ENCODE measurements at regions not wholly inside any gene's neighbourhood (a gene's known extent, or its start where the extent isn't known, plus 50 kb on each side); places are given as distances from the start of the nearest gene placed in this dataset.

- TF ChIP-seq TAF1 (IDR thresholded peaks at IDR 0.05; ENCODE audit: low read depth), result no peak
- no peak for TF ChIP-seq TCF12 (IDR thresholded peaks at IDR 0.05; ENCODE audit: low read depth)
- TF ChIP-seq RAD21 (IDR thresholded peaks at IDR 0.05; ENCODE audit: low read depth), result no peak
- no peak for TF ChIP-seq YY1 (IDR thresholded peaks at IDR 0.05; ENCODE audit: low read depth)
- TF ChIP-seq TEAD4 (IDR thresholded peaks at IDR 0.05), result no peak
- TF ChIP-seq REST (IDR thresholded peaks at IDR 0.05; ENCODE audit: low read depth), result no peak
- no peak for TF ChIP-seq USF1 (IDR thresholded peaks at IDR 0.05)
- no peak for TF ChIP-seq NFIC (IDR thresholded peaks at IDR 0.05)
- TF ChIP-seq ZBTB7A (IDR thresholded peaks at IDR 0.05; ENCODE audit: low read depth), result no peak
- no peak for TF ChIP-seq MAX (IDR thresholded peaks at IDR 0.05)
- no peak for TF ChIP-seq EP300 (IDR thresholded peaks at IDR 0.05; ENCODE audit: borderline replicate concordance)
- TF ChIP-seq CEBPB (IDR thresholded peaks at IDR 0.05), result no peak
- no peak for TF ChIP-seq CREB1 (IDR thresholded peaks at IDR 0.05; ENCODE audit: low read depth)
- no peak for TF ChIP-seq FOXM1 (IDR thresholded peaks at IDR 0.05; ENCODE audit: borderline replicate concordance, low read depth)
Observed at GRCh38 chr16:54591816-54592246, 305.2 kb upstream of the IRX3 start.
